ENCODE measurements at regions not wholly inside any gene's neighbourhood (a gene's known extent, or its start where the extent isn't known, plus 50 kb on each side); places are given as distances from the start of the nearest gene placed in this dataset.

DNA sequence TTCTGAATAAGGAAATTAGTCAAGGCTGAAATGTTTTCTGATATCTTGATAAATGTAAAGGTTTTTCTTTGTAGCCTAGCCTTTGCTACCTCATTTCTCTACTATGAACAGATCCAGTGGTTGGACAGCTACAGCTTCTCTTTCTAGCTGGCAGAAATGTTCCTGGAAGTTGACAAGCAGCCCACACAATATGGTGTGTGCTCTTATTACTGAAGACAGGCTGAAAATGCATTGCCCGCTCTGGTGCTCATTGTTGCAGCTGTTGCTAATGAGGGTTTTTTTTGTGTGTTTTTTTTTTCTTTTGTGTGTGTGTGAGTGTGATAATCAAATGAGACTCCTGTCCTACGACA lies 844.3 kb upstream of the SEMA6D start:
- H3K4me3 ChIP-seq (ENCODE audit: low read depth, low read length): no peak overlapping the region
- TF ChIP-seq, protein P1, sequence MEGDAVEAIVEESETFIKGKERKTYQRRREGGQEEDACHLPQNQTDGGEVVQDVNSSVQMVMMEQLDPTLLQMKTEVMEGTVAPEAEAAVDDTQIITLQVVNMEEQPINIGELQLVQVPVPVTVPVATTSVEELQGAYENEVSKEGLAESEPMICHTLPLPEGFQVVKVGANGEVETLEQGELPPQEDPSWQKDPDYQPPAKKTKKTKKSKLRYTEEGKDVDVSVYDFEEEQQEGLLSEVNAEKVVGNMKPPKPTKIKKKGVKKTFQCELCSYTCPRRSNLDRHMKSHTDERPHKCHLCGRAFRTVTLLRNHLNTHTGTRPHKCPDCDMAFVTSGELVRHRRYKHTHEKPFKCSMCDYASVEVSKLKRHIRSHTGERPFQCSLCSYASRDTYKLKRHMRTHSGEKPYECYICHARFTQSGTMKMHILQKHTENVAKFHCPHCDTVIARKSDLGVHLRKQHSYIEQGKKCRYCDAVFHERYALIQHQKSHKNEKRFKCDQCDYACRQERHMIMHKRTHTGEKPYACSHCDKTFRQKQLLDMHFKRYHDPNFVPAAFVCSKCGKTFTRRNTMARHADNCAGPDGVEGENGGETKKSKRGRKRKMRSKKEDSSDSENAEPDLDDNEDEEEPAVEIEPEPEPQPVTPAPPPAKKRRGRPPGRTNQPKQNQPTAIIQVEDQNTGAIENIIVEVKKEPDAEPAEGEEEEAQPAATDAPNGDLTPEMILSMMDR (IDR thresholded peaks at IDR 0.05; ENCODE audit: insufficient read depth, low read length): no peak
- DNase-seq (ENCODE audit: low read depth): no peak

DNA sequence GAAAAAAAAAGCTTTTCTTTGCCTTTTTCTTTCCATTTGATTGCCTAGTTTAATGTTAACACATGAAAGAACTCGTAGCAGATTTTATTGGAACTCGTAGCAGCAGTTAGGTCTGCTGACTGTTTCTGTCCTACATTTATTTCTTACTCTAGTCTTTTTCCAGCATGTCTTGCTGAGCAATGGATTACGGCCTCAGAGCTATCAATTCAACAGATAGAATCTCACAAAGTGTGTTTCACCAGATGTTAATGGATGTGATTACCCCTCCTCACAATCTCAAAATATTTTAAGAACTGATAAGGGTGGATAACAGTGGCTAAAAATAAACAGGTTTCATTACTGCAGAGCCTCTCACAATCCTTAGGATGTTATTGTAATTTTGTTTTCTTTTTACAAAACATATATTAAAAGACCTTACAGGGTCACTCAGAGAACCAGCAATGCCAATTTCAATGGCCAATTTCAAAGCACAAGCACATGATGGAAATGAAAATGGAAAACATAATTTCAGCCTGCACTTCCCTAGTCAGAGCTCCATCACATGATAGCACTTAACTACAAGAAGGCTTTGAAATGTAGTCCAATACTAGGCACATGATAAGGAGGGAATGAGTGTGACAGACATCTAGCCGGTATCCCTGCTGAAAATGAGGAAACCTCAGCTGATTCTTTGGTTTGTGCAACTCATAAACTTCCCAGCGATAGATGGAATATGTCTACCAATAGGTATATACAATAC lies 838.1 kb upstream of the SEMA6D start:
- no peak overlapping the region for H3K4me3 ChIP-seq (ENCODE audit: low read depth, low read length)
- TF ChIP-seq, protein P1 (IDR thresholded peaks at IDR 0.05; ENCODE audit: insufficient read depth, low read length): no peak
- no peak for DNase-seq (ENCODE audit: low read depth)

DNA sequence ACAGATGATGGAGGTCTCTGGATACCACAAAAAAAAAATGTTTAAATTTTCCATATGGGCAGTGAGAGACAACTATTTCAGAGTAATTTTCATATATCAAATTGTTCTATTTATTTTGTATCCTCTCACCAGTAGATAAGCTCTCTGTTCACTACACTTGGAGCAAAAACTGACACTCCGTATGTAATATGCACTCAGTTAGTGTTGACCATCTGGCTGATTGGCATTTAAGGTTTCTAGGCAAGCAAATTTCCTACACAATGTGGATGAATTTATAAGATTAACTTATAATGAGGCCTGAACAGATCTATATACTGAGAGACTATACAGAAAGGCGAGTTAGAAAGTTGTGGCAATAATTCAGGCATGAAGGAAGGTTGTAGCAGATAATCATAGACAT lies 836.5 kb upstream of the SEMA6D start:
- no peak overlapping the region for H3K4me3 ChIP-seq (ENCODE audit: low read depth, low read length)
- no peak for DNase-seq (ENCODE audit: low read depth)
- TF ChIP-seq, protein P1 (IDR thresholded peaks at IDR 0.05; ENCODE audit: insufficient read depth, low read length): no peak

DNA sequence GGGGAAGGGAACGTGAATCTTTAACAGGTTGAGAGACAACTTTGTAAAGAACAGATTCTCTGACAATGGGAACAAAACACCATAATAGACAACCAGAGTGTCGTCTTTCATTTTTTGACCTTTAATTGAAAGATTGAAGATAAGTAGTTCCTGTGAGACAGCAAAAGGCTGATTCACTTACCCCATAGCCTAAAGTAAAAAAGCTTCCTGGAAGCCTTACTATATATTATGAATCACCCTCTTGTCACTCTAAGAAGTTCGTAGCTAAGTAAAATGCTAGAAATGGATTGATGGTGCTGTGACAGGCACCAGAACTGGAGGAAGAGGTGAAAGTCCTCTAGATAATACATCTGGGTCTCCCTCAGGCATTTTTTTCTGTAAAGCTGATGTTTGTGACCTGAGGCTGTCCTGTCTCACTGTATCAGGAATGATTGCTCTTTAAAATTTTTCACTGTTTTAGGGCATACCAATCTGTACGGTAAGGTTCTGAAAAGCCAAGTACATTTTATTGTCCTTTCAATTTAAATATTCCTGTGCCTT lies 824.6 kb upstream of the SEMA6D start:
- DNase-seq (ENCODE audit: low read depth): no peak
- H3K4me3 ChIP-seq (ENCODE audit: low read depth, low read length): no peak overlapping the region
- TF ChIP-seq, protein P1 (IDR thresholded peaks at IDR 0.05; ENCODE audit: insufficient read depth, low read length): no peak

GRCh38 chr15:46894644-46895043 lies 822.7 kb upstream of the SEMA6D start:
- DNase-seq (ENCODE audit: low read depth): no peak
- TF ChIP-seq, protein P1 (IDR thresholded peaks at IDR 0.05; ENCODE audit: insufficient read depth, low read length): no peak

GRCh38 chr15:46897266-46897665 lies 820.0 kb upstream of the SEMA6D start:
- TF ChIP-seq, protein P1 (IDR thresholded peaks at IDR 0.05; ENCODE audit: insufficient read depth, low read length): no peak
- DNase-seq (ENCODE audit: low read depth): no peak
- no peak overlapping the region for H3K4me3 ChIP-seq (ENCODE audit: low read depth, low read length)

More at GRCh38 chr15:46894644-46895043, 822.7 kb upstream of the SEMA6D start:
- no peak overlapping the region for H3K4me3 ChIP-seq (ENCODE audit: low read depth, low read length)

All from fibroblast of the aortic adventitia (primary cell).